Adipocyte (in vitro differentiated cells): ENCODE measurements at regions not wholly inside any gene's neighbourhood (a gene's known extent, or its start where the extent isn't known, plus 50 kb on each side); places are given as distances from the start of the nearest gene placed in this dataset.

ENCODE experiments used
- DNase-seq: peaks from one replicate; pipeline ENCODE4 v3.0.0-alpha.2; 2015; ENCODE audit warnings: low read depth
- H3K27me3 ChIP-seq: replicated peaks from 2 replicates; pipeline ENCODE4 v1.7.0; 2013; ENCODE audit warnings: mild to moderate bottlenecking, low read length, moderate library complexity; ENCODE audit not compliant: control insufficient read depth, insufficient read depth
- H3K36me3 ChIP-seq: 2 replicates; pipeline ENCODE4 v1.7.0; 2013; ENCODE audit warnings: low read length, mild to moderate bottlenecking, moderate library complexity; ENCODE audit not compliant: control insufficient read depth, insufficient read depth, severe bottlenecking
- H3K4me1 ChIP-seq: 2 replicates; pipeline ENCODE4 v1.7.0; 2013; ENCODE audit warnings: mild to moderate bottlenecking, low read length, moderate library complexity; ENCODE audit not compliant: control insufficient read depth, insufficient read depth
- H3K4me3 ChIP-seq: 2 replicates; pipeline ENCODE4 v1.7.0; 2013; ENCODE audit warnings: mild to moderate bottlenecking, low read length, moderate library complexity
- H3K9ac ChIP-seq: 2 replicates; pipeline ENCODE4 v1.7.0; 2013; ENCODE audit warnings: mild to moderate bottlenecking, low read length, moderate library complexity
- H3K9me3 ChIP-seq: 2 replicates; pipeline ENCODE4 v1.7.0; 2013; ENCODE audit warnings: mild to moderate bottlenecking, low read length, moderate library complexity; ENCODE audit not compliant: control insufficient read depth

- Histone ChIP-seq H3K4me1 (no peaks in the 10 kb centered on the region), H3K27me3 (no peaks in the 10 kb centered on the region), H3K9ac (no peak overlapping the region), H3K4me3 (no peak overlapping the region), H3K36me3 (no peaks in the 10 kb centered on the region), H3K9me3 (no peaks in the 10 kb centered on the region)
- peak; percentile 16 for DNase-seq
Observed at GRCh38 chr5:67353500-67354450, 157.2 kb upstream of the CD180 start.

- Histone ChIP-seq H3K27me3 (no peaks in the 10 kb centered on the region), H3K9ac (no peak overlapping the region), H3K4me1 (no peaks in the 10 kb centered on the region), H3K9me3 (no peaks in the 10 kb centered on the region), H3K4me3 (no peak overlapping the region), H3K36me3 (no peaks in the 10 kb centered on the region)
- DNase-seq: peak; percentile 25
Observed at GRCh38 chr5:67350618-67351201, 154.1 kb upstream of the CD180 start.

- DNase-seq: peak; percentile 49
- Histone ChIP-seq H3K4me1 (no peaks in the 10 kb centered on the region), H3K27me3 (no peaks in the 10 kb centered on the region), H3K9me3 (peaks cover 4% of the 10 kb centered on the region), H3K36me3 (no peaks in the 10 kb centered on the region), H3K9ac (no peak overlapping the region), H3K4me3 (no peak overlapping the region)
Observed at GRCh38 chr5:67350185-67350584, 153.6 kb upstream of the CD180 start.

- Histone ChIP-seq H3K27me3 (no peaks in the 10 kb centered on the region), H3K4me1 (no peaks in the 10 kb centered on the region), H3K9me3 (peaks cover 12% of the 10 kb centered on the region), H3K36me3 (no peaks in the 10 kb centered on the region), H3K9ac (no peak overlapping the region), H3K4me3 (no peak overlapping the region)
- DNase-seq: no peak
Observed at GRCh38 chr5:67347821-67348220, 151.2 kb upstream of the CD180 start.

- Histone ChIP-seq H3K27me3 (no peaks in the 10 kb centered on the region), H3K36me3 (no peaks in the 10 kb centered on the region), H3K4me3 (no peak overlapping the region), H3K4me1 (no peaks in the 10 kb centered on the region), H3K9ac (no peak overlapping the region), H3K9me3 (peaks cover 12% of the 10 kb centered on the region)
- no peak for DNase-seq
Observed at GRCh38 chr5:67346611-67347010, 150.0 kb upstream of the CD180 start.

- no peak for DNase-seq
- no peaks in the 10 kb centered on the region for H3K36me3 ChIP-seq
Observed at GRCh38 chr5:67344870-67345269, 148.3 kb upstream of the CD180 start.

GRCh38 chr5:67343835-67344234, 147.2 kb upstream of the CD180 start:
- Histone ChIP-seq H3K4me3 (no peak overlapping the region), H3K27me3 (no peaks in the 10 kb centered on the region), H3K9ac (no peak overlapping the region), H3K4me1 (no peaks in the 10 kb centered on the region), H3K36me3 (no peaks in the 10 kb centered on the region), H3K9me3 (peaks cover 12% of the 10 kb centered on the region)
- DNase-seq: no peak

More at GRCh38 chr5:67344870-67345269, 148.3 kb upstream of the CD180 start:
- Histone ChIP-seq H3K27me3 (no peaks in the 10 kb centered on the region), H3K4me1 (no peaks in the 10 kb centered on the region), H3K9ac (no peak overlapping the region), H3K9me3 (peaks cover 12% of the 10 kb centered on the region), H3K4me3 (no peak overlapping the region)

- Histone ChIP-seq H3K9ac (no peak overlapping the region), H3K4me1 (no peaks in the 10 kb centered on the region), H3K9me3 (peaks cover 12% of the 10 kb centered on the region), H3K27me3 (no peaks in the 10 kb centered on the region), H3K36me3 (no peaks in the 10 kb centered on the region), H3K4me3 (no peak overlapping the region)
- DNase-seq: no peak
Observed at GRCh38 chr5:67341478-67341877, 144.9 kb upstream of the CD180 start.

- Histone ChIP-seq H3K4me1 (no peaks in the 10 kb centered on the region), H3K4me3 (no peak overlapping the region), H3K9me3 (no peaks in the 10 kb centered on the region), H3K27me3 (no peaks in the 10 kb centered on the region), H3K9ac (no peak overlapping the region), H3K36me3 (no peaks in the 10 kb centered on the region)
- no peak for DNase-seq
Observed at GRCh38 chr5:67339219-67339767, 142.7 kb upstream of the CD180 start.

GRCh38 chr5:67338421-67338820, 141.8 kb upstream of the CD180 start:
- Histone ChIP-seq H3K9me3 (no peaks in the 10 kb centered on the region), H3K36me3 (no peaks in the 10 kb centered on the region), H3K4me3 (no peak overlapping the region), H3K9ac (no peak overlapping the region), H3K4me1 (no peaks in the 10 kb centered on the region), H3K27me3 (no peaks in the 10 kb centered on the region)
- DNase-seq: peak; percentile 30

GRCh38 chr5:67337751-67338150, 141.2 kb upstream of the CD180 start:
- H3K9me3 ChIP-seq: no peaks in the 10 kb centered on the region
- DNase-seq: no peak
- H3K27me3 ChIP-seq: no peaks in the 10 kb centered on the region
- H3K9ac ChIP-seq: no peak overlapping the region
- no peaks in the 10 kb centered on the region for H3K4me1 ChIP-seq
- H3K36me3 ChIP-seq: no peaks in the 10 kb centered on the region
- H3K4me3 ChIP-seq: no peak overlapping the region
